DMS53 (cell line): ENCODE measurements at regions not wholly inside any gene's neighbourhood (a gene's known extent, or its start where the extent isn't known, plus 50 kb on each side); places are given as distances from the start of the nearest gene placed in this dataset.
"Not testable (repeated sequence)": the region's sequence is repeated elsewhere in the genome, so short reads cannot be mapped to it uniquely, and the experiment has no call there.

Source experiments
- DNase-seq: peaks from one replicate; lab custom pipeline; 2025; lab: John Stamatoyannopoulos, UW

DNA sequence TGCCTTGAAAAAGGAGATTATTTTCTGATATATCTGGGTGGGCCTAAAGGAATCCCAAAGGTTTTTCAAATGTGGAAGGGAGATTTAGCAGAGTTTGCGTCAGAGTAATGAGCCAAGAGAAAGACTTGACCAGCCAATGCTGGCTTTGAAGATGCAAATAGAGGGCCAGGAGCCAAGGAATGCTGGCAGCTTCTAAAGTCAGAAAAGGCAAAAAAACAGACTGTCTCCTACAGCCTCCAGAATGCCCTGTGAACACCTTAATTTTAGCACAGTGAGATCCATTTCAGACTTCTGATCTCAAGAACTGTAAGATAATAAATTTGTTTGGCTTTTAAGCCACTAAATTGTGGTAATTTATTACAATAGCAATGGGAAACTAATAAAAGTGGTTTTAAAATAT is 122.6 kb upstream of the FREM1 start:
- DNase-seq, result no peak

DNA sequence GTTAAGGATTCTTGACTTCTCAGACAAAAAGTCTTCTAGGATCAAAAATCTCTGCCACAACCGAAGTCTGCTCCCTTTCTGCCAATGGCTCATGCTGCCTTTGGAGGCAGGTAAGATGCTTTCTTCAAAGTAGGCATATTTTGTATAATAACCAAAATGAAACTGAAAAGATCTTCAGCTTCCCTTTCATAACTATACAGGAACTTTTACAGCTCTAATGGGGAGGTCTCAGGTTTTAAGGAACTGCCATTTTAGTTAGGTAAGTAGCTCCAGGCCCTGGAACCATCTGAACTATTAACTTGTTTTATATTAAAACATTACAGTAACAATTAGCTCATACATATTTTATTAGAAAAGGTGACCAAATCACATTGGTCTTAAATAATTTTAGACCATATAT is 110.9 kb upstream of the FREM1 start:
- no peak for DNase-seq

DNA sequence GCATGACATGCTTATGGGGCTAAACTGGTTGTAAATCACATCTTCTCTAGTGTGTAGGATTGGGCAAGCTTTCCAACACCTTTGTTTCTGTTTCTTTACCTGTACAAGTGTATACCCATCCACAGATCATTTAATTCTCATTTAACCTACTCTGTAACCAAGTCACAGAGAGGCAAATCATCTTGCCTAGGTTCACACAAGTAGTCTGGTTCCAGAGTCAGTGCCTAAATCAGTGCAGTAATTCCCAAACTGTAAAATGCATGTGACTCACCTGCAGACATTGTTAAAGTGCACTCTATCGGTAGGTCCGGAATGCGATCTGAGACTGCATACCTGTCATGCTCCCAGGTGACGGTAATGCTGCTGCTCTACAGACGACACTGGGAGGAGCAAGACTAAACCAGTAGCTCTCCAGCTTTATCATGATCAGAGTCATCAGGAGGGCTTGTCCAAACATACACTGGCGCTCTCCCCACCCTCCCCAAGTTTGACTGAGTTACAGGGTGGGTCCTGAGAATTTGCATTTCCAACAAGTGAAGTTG is 107.9 kb upstream of the FREM1 start:
- DNase-seq, result no peak

DNA sequence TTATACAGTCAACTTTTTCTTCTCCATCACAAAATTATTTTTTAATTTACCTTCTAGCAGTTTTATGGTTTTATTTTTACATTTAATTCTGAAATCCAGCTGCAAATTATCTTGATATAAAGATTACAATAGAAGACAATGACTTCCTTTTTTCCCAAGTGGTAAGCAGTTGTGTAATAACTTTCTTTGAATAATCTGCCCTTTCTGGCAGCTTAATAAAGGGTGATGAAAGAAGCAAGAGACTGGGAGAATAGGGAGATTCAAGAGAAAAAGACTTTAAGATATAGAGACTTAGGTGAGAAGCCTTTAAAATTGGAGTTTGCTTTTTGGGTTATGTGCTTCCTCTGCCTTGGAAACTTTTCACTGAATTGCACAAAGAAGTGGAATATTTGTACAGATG is 100.4 kb upstream of the FREM1 start:
- DNase-seq, result no peak

DNA sequence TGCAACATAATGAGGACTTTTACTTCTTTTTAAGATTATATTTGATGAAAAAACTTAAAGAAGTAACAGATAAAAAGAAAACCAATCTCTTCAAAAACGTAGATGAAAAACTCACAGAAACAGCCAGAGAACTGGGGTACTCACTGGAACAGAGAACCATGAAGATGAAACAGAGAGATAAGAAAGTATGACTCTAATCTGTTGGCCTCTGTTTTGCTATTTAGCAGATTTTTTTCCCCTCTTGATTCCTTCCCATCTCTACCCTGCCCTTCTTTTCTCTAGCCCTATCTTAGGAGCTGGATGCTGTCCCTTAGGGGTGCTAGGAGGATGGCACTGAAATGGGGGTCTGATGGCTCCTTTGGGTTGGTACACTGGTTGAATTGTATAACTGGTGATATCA is 97.5 kb upstream of the FREM1 start:
- no peak for DNase-seq

DNA sequence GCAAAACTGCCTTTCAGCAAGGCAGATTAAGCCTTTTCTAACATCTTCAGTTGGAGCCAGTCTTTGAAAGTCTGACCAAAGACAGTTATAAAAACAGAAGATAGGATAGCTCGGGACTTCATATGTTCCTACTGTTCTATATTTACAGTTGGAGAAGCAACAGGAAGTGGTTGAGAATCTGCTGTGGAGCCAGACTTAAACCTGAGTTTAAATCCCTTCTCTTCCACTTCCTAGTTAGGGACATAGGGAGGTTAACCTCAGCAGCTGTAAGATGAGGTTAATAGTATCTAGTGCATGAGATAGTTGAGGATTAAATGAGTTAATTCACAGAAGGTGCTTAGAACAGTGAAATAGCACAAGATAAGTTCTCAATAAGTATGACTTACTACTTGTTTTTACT is 84.5 kb upstream of the FREM1 start:
- no peak for DNase-seq

DNA sequence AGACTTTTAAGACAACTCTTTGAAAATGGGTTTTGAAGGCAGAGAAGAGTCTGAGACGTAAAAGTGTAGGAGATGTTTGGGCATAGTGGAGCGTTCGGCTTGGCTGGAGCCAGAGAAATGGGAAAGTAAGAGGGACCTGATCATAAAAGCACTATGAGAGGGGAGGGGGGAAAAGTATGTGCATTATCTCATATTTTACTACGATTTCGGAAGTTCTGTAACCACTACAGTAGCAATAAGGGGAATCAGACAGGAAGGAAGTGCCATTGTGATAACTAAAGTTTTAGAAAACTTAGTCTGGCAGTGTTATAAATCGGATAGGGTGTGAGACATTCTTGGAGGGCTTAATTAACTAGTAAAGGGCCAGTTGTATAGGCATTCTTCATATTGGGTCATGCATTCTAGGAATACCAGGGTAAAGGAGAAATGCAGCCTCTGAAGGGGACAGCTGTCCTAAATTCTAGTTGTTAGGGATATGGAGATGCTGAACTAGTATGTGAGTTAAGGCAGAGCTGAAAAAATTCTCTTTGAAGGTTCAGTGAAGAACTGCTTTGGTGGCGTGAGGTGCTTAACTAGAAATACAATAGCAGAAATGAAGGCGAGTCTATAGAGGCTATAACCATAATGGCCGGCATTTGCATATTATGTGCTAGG is 83.8 kb upstream of the FREM1 start:
- no peak for DNase-seq

DNA sequence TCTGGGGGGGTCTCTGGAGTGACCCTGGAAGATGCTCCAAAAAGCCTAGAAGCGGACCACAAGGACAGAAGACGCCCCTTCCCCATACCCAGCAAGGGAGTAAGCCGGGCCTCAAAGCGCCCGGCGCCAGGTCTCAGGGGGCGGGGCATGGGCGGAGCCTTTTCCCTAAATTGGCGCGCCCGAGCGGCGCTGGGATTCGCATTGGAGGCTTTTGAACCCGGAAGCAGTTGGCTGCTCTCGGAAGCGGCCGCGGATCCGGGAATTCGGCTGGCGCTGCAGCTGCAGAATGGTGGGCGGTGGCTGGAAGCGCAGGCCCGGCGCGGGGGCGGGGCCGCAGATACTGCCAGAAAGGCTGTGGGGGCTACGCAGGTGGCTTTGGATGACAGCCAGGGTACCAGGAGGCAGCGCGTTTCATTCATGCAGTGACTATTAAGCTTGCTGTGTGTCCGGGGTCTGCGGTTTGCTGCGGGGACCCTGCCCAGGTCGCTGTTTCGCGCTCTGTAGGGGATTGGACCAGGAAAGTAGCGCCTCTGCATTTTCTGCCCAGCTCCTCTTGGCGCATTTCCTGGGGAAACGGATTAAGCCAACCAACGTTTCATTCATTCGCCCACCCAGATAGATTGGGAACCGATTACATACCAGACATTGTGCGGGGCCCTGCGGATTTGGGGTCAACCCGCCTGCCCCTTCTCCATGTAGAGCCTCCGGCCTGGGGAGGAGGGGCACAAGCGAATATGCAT is 83.0 kb upstream of the FREM1 start:
- peak; percentile 86 for DNase-seq

DNA sequence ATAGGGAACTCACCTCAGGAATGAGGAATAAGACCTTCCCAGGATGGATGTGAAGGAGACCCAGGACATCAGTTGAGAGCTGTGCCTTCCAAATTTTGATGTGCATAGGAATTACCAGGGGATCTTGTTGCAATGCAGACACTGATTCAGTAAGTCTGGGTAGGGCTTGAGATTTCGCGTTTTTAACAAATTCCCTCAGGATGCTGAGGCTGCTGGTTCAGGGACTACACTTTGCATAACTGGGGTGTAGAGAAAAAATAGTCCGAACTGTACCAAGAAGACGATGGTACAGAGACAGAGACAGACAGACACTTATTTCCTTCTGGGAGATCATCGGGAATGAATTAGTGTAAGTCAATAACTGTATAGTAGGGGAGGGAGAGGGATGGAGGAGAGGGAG is 82.3 kb upstream of the FREM1 start:
- DNase-seq, result no peak

DNA sequence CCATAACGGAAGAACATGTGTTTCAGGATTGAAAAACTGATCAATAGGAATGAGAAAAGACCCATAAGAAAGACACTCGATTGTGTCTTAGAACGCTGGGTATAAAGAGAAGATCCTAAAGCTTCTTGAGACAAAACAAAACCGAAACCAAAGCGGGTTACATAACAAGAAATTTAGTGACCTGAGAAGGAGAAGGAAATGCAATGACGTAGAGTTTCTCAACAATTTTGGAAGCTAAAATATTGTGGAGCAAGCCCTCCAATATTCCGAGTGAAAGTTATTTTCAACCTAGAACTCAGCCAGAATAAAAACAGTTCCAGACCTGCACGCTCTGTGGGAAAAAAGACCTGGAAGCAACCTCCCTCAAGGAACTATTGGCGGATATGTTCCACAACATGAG is 81.9 kb upstream of the FREM1 start:
- DNase-seq, result no peak

DNA sequence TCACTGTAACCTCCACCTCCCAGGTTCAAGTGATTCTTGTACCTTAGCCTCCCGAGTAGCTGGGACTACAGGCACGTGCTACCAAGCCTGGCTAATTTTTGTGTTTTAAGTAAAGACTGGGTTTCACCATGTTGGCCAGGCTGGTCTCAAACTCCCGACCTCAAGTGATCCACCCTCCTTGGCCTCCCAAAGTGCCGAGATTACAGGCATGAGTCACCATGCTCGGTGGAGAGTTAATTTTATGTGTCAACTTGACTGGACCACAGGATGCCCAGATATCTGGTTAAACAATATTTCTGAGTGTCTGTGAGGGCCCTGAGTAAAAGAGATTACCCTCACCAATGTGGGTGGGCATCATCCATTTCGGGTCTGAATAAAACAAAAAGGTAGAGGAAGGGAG is 80.4 kb upstream of the FREM1 start:
- not testable (repeated sequence) for DNase-seq

DNA sequence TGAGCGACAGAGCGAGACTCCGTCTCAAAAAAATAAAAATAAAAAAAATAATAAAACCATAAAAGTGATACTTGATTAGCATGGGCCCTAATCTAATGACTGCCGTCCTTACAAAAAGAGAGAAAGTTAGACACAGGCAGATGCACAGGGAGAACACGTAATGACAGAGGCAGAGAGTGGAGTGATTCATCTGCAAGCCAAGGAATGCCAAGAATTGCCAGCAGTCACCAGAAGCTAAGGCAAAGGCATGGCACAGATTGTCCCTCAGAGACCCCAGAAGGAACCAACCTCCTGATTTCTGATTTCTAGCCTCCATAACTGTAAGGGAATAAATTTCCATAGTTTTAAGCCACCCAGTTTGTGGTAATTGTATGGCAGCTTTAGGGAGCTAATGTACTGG is 79.6 kb upstream of the FREM1 start:
- no peak for DNase-seq

DNA sequence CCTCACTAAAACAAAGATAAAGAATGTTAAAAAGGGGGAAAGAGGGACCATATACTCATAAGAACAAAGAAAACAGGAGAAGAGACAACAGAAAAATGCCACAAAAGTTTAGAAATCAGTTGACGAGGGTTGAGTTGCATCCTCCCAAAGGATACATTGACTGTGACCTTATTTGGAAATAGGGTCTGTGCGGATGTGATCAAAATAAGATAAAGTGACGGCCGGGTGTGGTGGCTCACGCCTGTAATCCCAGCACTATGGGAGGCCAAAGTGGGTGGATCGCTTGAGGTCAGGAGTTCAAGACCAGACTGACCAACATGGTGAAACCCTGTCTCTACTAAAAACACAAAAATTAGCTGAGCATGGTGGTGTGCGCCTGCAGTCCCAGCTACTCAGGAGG is 79.1 kb upstream of the FREM1 start:
- DNase-seq, result not testable (repeated sequence)

DNA sequence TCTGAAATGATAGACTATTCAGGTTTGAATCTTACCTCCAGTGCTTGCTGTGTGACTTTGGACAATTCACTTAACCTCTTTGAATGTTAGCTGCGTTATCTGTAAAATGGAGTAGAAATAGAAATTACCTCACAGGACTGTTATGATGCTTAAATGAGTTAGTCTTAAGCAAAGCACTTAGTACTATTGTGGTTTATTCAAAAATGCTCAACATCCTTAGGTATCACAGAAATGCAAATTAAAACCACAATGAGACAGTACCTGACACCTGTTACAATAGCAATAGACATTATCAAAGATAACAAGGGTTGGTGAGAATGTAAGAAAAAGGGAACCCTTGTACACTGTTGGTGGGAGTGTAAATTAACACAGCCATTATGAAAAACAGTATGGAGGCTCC is 77.6 kb upstream of the FREM1 start:
- DNase-seq, result no peak

DNA sequence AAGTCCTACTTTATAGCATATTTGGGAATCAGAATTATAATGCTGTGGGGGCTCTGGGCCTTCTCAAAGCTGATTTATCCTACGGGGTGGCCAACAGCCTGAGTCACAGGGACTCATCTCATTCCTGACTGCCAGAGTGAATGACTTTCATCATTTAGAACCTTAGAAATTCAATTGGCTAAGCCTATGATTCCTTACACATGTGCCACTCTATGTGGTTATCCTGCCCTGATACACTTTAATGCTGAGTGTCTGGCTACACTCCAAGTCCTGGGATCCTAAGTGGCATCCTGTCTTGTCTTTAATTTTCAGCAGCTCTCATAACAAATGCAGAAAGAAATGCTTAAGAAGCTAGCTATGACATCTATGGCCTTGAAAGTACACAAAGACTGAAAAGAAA is 75.2 kb upstream of the FREM1 start:
- DNase-seq, result no peak

DNA sequence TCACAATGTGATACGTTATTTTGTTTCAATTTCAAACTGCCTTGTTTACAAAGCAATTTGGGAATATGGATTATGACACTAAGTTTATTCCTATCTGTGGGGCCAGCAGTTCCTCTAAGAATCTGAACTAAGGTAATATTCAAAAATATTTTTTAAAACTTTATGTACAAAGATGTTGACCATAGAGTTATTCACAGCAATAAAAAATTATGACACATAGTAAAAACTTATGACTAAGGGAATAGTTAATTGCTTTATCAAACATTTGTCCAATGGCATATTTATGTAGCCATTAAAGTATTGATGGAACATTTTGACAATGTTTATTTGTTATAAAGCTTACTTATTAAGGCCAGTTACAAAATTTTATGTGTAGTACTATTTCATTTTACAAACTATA is 73.4 kb upstream of the FREM1 start:
- DNase-seq, result no peak

DNA sequence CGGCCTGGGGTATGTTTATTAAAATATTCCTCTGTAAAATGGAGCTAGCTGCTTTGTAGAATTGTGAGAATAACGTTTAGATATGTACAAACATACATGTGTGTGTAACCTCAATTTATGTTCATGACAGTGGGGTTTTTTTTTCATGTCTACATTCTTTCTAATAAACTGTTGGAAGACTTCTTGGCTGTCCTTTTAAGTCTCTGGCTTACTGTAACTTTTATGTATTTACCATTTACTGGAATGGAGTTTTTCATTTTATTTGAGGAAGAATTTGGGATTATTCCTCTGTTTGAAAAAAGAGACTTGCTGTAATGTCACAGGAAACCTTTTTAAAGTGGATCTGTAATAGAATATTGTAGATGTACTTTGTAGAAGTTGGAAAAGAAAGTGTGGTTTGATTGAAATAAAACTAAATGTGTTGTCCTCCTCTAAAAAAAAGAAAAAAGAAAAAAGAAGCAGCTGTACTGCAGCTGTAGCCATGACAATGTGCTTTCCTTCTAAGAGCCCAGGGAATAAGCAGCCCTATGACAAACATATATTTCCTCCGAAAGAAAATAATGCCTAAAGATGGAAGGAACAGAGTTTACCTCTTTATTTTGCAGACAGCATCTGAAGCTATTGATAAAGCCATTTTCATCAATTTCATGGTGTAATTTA is 71.2 kb upstream of the FREM1 start:
- no peak for DNase-seq

DNA sequence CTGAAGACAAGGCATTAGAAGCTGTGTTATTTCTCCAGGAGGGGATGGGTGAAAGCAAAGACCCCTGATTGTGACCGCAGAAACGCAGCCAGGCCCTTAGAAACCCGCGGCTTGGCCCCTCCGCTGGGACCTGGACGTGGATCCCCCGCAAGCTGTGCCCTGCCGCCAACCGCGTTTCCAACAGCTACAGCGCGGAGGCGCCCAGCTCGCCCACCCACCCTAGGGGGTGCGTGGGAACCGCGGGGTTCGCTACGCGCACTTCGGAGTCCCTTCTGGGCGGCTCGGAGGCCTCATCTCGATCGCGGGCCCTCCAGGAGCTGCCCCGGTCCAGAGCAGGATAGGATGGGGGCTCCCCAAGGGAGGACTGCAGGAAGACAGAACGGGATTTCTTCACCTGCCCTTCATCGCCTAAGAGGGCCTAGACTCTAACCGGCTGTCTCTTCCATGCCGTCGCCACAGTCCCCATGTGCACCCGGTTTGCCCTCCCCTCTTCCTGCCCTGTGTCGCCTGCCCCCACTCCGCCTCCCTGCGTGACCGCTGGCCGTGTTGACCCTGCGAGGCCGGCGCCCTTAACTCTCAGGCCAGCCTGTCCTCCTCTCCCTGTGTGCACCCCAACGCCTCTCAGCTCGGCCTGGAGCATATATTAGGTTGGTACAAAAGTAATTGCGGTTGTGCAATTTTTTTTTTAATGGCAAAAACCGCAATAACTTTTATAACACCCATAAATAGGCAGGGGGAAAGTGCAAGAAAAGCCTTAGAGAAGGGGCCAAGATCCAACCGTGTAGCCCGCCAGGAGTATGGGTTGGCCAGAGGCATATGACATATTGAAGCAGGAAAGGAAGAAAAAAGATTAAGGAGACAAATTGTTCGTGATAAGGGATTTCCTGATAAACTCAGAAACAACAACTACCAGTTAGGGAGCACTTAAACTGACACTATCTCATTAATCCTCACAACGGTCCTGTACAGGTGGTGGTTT is 68.1 kb upstream of the FREM1 start:
- no peak for DNase-seq

DNA sequence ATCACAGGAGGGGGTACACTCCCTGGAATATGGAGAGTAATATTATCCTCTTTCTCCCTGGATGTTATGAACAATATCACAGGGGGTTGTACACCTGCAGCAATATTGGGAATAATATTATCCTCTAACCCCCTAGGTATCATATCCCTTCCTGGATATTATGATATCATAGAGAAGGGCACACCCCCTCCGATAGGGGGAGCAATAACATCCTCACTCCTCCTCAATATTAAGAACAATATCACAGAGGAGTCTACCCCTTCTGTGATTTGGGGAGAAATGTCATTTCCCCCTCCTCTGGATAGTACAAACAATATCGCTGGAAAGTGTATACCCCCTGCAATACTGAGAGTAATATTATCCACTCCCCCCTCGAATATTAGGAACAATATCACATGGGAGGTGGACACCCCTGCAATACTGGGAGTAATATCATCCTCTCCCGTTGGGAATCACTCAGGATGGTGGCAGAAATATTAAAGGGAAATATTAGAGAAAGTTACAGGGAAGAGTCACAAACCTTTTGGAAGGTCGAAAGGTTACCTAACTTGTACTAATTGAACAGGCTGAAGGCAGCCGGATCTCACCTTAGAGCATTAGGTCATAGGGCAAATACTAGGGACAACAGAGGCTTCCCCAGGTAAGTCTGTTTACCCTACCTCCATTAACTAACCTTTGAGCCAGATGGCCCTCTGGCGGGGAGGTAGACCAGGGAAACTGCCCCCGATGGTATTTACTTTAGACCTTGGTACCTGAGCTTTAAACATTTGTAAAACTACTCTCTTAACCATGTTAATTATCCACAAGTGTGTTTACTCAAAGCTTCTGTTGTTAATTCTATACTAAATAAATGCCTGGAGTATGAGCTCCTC is 57.5 kb upstream of the FREM1 start:
- peak; percentile 44 for DNase-seq

DNA sequence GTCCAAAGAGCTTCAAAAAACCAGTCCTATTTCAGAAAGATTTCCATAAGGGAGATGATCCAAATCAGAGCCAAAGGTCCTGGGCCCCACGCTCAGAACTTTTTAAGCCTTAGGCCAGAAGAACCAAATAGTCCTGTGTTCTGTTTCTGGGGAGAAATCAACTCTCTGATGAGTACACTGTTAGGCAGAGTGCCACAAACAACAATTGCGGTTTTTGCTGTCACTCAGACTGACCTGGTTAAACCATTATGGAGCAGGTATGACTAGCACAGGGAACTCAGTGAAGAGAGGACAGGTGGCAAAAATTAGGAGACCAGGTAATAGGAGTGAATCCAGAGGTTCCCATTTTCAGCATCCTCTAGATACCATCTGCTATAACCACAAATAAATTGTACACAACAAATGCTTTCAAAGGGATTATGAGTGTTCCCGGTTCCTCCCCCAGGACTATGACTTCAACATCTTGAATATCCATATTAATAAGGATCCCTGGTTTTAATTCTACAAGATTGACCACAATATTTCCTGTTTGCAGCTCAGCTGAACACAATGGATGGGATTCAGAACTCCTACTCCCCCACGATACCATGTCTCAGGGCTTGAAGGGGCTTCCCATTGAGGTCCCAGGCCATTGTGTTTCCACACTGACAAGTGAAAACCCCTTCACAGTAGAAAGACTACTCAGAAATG is 52.1 kb upstream of the FREM1 start:
- no peak for DNase-seq
